Astrocyte (in vitro differentiated cells and primary cell): ENCODE measurements at regions not wholly inside any gene's neighbourhood (a gene's known extent, or its start where the extent isn't known, plus 50 kb on each side); places are given as distances from the start of the nearest gene placed in this dataset.
A peak's percentile ranks its signal among the peaks of the same experiment; 100 is the strongest.

Source experiments
- DNase-seq: peaks from one replicate; pipeline ENCODE4 v3.0.0-alpha.2; 2010; ENCODE audit warnings: low read depth
- FAIRE-seq: peaks from 2 replicates; lab custom pipeline; 2011; peaks lifted over from hg19 to GRCh38; lab: Jason Lieb, UNC
- H2AFZ ChIP-seq: 2 replicates; pipeline ENCODE4 v1.6.0; 2012; ENCODE audit warnings: low read depth, low read length, inconsistent platforms
- H3K27ac ChIP-seq: 2 replicates; pipeline ENCODE4 v1.5.1; 2011; ENCODE audit warnings: low read depth, low read length, inconsistent platforms
- H3K27me3 ChIP-seq: 2 replicates; pipeline ENCODE4 v1.6.0; 2011; ENCODE audit warnings: low read length, inconsistent platforms; ENCODE audit not compliant: insufficient read depth
- H3K36me3 ChIP-seq: 2 replicates; pipeline ENCODE4 v1.5.1; 2011; ENCODE audit warnings: low read length, inconsistent platforms; ENCODE audit not compliant: insufficient read depth
- H3K4me1 ChIP-seq: 2 replicates; pipeline ENCODE4 v1.5.1; 2011; ENCODE audit warnings: low read length, inconsistent platforms; ENCODE audit not compliant: insufficient read depth
- H3K4me2 ChIP-seq: 2 replicates; pipeline ENCODE4 v1.6.0; 2012; ENCODE audit warnings: low read length, inconsistent platforms
- H3K4me3 ChIP-seq: 2 replicates; pipeline ENCODE4 v1.5.1; 2011; ENCODE audit warnings: low read depth, mild to moderate bottlenecking, low read length, inconsistent platforms; ENCODE audit not compliant: insufficient read depth
- H3K79me2 ChIP-seq: 2 replicates; pipeline ENCODE4 v1.6.0; 2012; ENCODE audit warnings: mild to moderate bottlenecking, low read length, inconsistent platforms; ENCODE audit not compliant: insufficient read depth
- H3K9ac ChIP-seq: 2 replicates; pipeline ENCODE4 v1.6.0; 2012; ENCODE audit warnings: mild to moderate bottlenecking, low read length, inconsistent platforms
- H3K9me3 ChIP-seq: 2 replicates; pipeline ENCODE4 v1.5.1; 2012; ENCODE audit warnings: low read depth, mild to moderate bottlenecking, low read length, inconsistent platforms; ENCODE audit not compliant: insufficient read depth
- H4K20me1 ChIP-seq: 2 replicates; pipeline ENCODE4 v1.6.0; 2012; ENCODE audit warnings: low read length, inconsistent platforms; ENCODE audit not compliant: insufficient read depth
- H3K27ac Mint-ChIP-seq: one replicate; pipeline ENCODE4 v1.8.0; 2021; ENCODE audit warnings: mild to moderate bottlenecking, mixed read lengths; ENCODE audit not compliant: unreplicated experiment
- H3K27me3 Mint-ChIP-seq: one replicate; pipeline ENCODE4 v1.8.0; 2021; ENCODE audit warnings: low read depth, mixed read lengths; ENCODE audit not compliant: unreplicated experiment
- H3K36me3 Mint-ChIP-seq: one replicate; pipeline ENCODE4 v1.8.0; 2021; ENCODE audit warnings: low read depth, mixed read lengths; ENCODE audit not compliant: unreplicated experiment
- H3K4me1 Mint-ChIP-seq: one replicate; pipeline ENCODE4 v1.8.0; 2021; ENCODE audit warnings: low read depth, mixed read lengths; ENCODE audit not compliant: unreplicated experiment
- H3K4me3 Mint-ChIP-seq: one replicate; pipeline ENCODE4 v1.8.0; 2021; ENCODE audit warnings: mild to moderate bottlenecking, moderate library complexity, mixed read lengths; ENCODE audit not compliant: unreplicated experiment
- H3K9me3 Mint-ChIP-seq: one replicate; pipeline ENCODE4 v1.8.0; 2021; ENCODE audit warnings: mild to moderate bottlenecking, mixed read lengths; ENCODE audit not compliant: unreplicated experiment
- CTCF ChIP-seq: IDR thresholded peaks from 2 replicates; pipeline ENCODE4 v1.5.1; 2011; ENCODE audit warnings: low read depth, mild to moderate bottlenecking, inconsistent platforms, low read length, moderate library complexity; ENCODE audit not compliant: insufficient read depth
- EZH2 ChIP-seq: IDR thresholded peaks from 2 replicates; pipeline ENCODE4 v1.6.1; 2012; ENCODE audit warnings: mild to moderate bottlenecking, low read length, inconsistent platforms; ENCODE audit not compliant: insufficient read depth

GRCh38 chr15:66884115-66884622, 181.2 kb upstream of the SMAD3 start:
- Histone ChIP-seq H3K36me3 (no peaks in the 10 kb centered on the region), H4K20me1 (no peaks in the 10 kb centered on the region), H3K4me2 (peak overlapping the region; percentile 52), H2AFZ (no peak overlapping the region), H3K4me3 (no peak overlapping the region), H3K27me3 (no peaks in the 10 kb centered on the region), H3K9me3 (no peaks in the 10 kb centered on the region), H3K27ac (peak overlapping the region; percentile 62), H3K4me1 (peaks cover 21% of the 10 kb centered on the region), H3K79me2 (no peaks in the 10 kb centered on the region), H3K9ac (peak overlapping the region; percentile 38)
- Mint-ChIP-seq H3K9me3 (peaks cover 2% of the 10 kb centered on the region), H3K4me1 (peaks cover 37% of the 10 kb centered on the region), H3K27ac (peak overlapping the region; percentile 94), H3K4me3 (no peak overlapping the region), H3K36me3 (peaks cover 4% of the 10 kb centered on the region), H3K27me3 (no peaks in the 10 kb centered on the region)
- TF ChIP-seq EZH2, result no peak
- TF ChIP-seq CTCF, result no peak
- no peak for FAIRE-seq
- no peak for DNase-seq

- H3K4me2 ChIP-seq, result no peak overlapping the region
- H3K4me3 ChIP-seq, result no peak overlapping the region
- Mint-ChIP-seq H3K4me3 (no peak overlapping the region), H3K27me3 (no peaks in the 10 kb centered on the region), H3K4me1 (peaks cover 37% of the 10 kb centered on the region), H3K9me3 (peaks cover 4% of the 10 kb centered on the region), H3K36me3 (peaks cover 4% of the 10 kb centered on the region), H3K27ac (peak overlapping the region; percentile 94)
- no peak overlapping the region for H3K9ac ChIP-seq
- no peaks in the 10 kb centered on the region for H3K36me3 ChIP-seq
- no peaks in the 10 kb centered on the region for H3K9me3 ChIP-seq
- DNase-seq (no peak), FAIRE-seq (no peak)
- H3K27me3 ChIP-seq, result no peaks in the 10 kb centered on the region
- TF ChIP-seq EZH2 (no peak), CTCF (no peak)
- no peak overlapping the region for H2AFZ ChIP-seq
- H3K79me2 ChIP-seq, result no peaks in the 10 kb centered on the region
- no peaks in the 10 kb centered on the region for H4K20me1 ChIP-seq
- H3K27ac ChIP-seq, result no peak overlapping the region
- peaks cover 21% of the 10 kb centered on the region for H3K4me1 ChIP-seq
These were observed 180.7 kb upstream of the SMAD3 start for GRCh38 chr15:66884661-66885237.

- no peaks in the 10 kb centered on the region for H4K20me1 ChIP-seq
- FAIRE-seq (no peak), DNase-seq (no peak)
- no peak overlapping the region for H3K9ac ChIP-seq
- no peak overlapping the region for H3K27ac ChIP-seq
- no peaks in the 10 kb centered on the region for H3K27me3 ChIP-seq
- Mint-ChIP-seq H3K27ac (no peak overlapping the region), H3K4me1 (peaks cover 37% of the 10 kb centered on the region), H3K36me3 (peaks cover 4% of the 10 kb centered on the region), H3K27me3 (no peaks in the 10 kb centered on the region), H3K4me3 (no peak overlapping the region), H3K9me3 (peaks cover 8% of the 10 kb centered on the region)
- H3K36me3 ChIP-seq, result no peaks in the 10 kb centered on the region
- no peak overlapping the region for H2AFZ ChIP-seq
- H3K4me3 ChIP-seq, result no peak overlapping the region
- H3K4me1 ChIP-seq, result peaks cover 21% of the 10 kb centered on the region
- H3K79me2 ChIP-seq, result no peaks in the 10 kb centered on the region
- no peak for TF ChIP-seq CTCF
- no peak for TF ChIP-seq EZH2
- no peaks in the 10 kb centered on the region for H3K9me3 ChIP-seq
- no peak overlapping the region for H3K4me2 ChIP-seq
These were observed 180.0 kb upstream of the SMAD3 start for GRCh38 chr15:66885281-66885915.
